Endothelial cell (in vitro differentiated cells): ENCODE measurements at regions not wholly inside any gene's neighbourhood (a gene's known extent, or its start where the extent isn't known, plus 50 kb on each side); places are given as distances from the start of the nearest gene placed in this dataset.

Experiments
- DNase-seq: peaks from one replicate; pipeline ENCODE4 v3.0.0; 2021; ENCODE audit warnings: low spot score
- H3K27ac Mint-ChIP-seq: one replicate; pipeline ENCODE4 v1.8.0; 2021; ENCODE audit warnings: mixed read lengths, inconsistent platforms; ENCODE audit not compliant: unreplicated experiment
- H3K27me3 Mint-ChIP-seq: one replicate; pipeline ENCODE4 v1.8.0; 2021; ENCODE audit warnings: mild to moderate bottlenecking, moderate library complexity, mixed read lengths, inconsistent platforms; ENCODE audit not compliant: unreplicated experiment
- H3K36me3 Mint-ChIP-seq: one replicate; pipeline ENCODE4 v1.8.0; 2021; ENCODE audit warnings: mild to moderate bottlenecking, low read depth, mixed read lengths, inconsistent platforms; ENCODE audit not compliant: unreplicated experiment
- H3K4me1 Mint-ChIP-seq: one replicate; pipeline ENCODE4 v1.8.0; 2021; ENCODE audit warnings: mild to moderate bottlenecking, mixed read lengths, inconsistent platforms; ENCODE audit not compliant: unreplicated experiment
- H3K4me3 Mint-ChIP-seq: one replicate; pipeline ENCODE4 v1.8.0; 2021; ENCODE audit warnings: mild to moderate bottlenecking, mixed read lengths, inconsistent platforms; ENCODE audit not compliant: unreplicated experiment
- H3K9me3 Mint-ChIP-seq: one replicate; pipeline ENCODE4 v1.8.0; 2021; ENCODE audit warnings: mixed read lengths, inconsistent platforms; ENCODE audit not compliant: unreplicated experiment
- TF ChIP-seq, protein P1 (sequence below): fragments of 200-600 bp; sonication (generic); IDR thresholded peaks from one replicate; pipeline ENCODE4 v1.5.0; 2021; ENCODE audit warnings: antibody characterized with exemption; ENCODE audit not compliant: unreplicated experiment

- H3K27ac Mint-ChIP-seq = no peak overlapping the region
- no peak for DNase-seq
- H3K27me3 Mint-ChIP-seq = peaks cover 3% of the 10 kb centered on the region
- peaks cover 5% of the 10 kb centered on the region for H3K36me3 Mint-ChIP-seq
- H3K4me1 Mint-ChIP-seq = peaks cover 14% of the 10 kb centered on the region
- H3K9me3 Mint-ChIP-seq = no peaks in the 10 kb centered on the region
- TF ChIP-seq, protein P1, sequence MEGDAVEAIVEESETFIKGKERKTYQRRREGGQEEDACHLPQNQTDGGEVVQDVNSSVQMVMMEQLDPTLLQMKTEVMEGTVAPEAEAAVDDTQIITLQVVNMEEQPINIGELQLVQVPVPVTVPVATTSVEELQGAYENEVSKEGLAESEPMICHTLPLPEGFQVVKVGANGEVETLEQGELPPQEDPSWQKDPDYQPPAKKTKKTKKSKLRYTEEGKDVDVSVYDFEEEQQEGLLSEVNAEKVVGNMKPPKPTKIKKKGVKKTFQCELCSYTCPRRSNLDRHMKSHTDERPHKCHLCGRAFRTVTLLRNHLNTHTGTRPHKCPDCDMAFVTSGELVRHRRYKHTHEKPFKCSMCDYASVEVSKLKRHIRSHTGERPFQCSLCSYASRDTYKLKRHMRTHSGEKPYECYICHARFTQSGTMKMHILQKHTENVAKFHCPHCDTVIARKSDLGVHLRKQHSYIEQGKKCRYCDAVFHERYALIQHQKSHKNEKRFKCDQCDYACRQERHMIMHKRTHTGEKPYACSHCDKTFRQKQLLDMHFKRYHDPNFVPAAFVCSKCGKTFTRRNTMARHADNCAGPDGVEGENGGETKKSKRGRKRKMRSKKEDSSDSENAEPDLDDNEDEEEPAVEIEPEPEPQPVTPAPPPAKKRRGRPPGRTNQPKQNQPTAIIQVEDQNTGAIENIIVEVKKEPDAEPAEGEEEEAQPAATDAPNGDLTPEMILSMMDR = no peak
- H3K4me3 Mint-ChIP-seq = no peak overlapping the region
Observed at GRCh38 chr2:9681427-9681817, 50.6 kb upstream of the YWHAQ start.

DNA sequence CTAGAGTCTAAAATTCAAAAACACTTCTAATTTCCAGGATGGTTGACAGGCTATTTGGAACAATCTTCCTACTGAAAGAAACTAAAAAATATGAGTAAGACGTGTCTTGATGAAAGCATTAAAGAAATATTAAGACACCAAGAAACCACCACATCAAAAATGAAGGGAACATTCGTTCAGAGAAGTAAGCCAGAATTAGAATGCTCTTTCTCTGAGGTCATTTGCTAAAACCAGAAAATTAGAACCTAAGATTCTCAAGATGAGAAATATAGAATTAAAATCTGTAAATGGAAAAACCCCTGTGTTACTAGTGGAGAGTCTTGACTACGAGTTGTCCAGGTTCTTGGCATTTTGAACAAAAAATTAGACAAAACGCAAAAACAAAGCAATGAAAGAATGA is 54.8 kb upstream of the YWHAQ start:
- H3K36me3 Mint-ChIP-seq = no peaks in the 10 kb centered on the region

GRCh38 chr2:9686061-9686460 is 55.3 kb upstream of the YWHAQ start:
- peaks cover 22% of the 10 kb centered on the region for H3K4me1 Mint-ChIP-seq
- H3K27me3 Mint-ChIP-seq = peaks cover 3% of the 10 kb centered on the region
- no peak overlapping the region for H3K4me3 Mint-ChIP-seq
- no peaks in the 10 kb centered on the region for H3K9me3 Mint-ChIP-seq
- no peak overlapping the region for H3K27ac Mint-ChIP-seq
- DNase-seq = no peak
- H3K36me3 Mint-ChIP-seq = no peaks in the 10 kb centered on the region
- TF ChIP-seq, protein P1 = no peak

More for the DNA sequence above, 54.8 kb upstream of the YWHAQ start:
- H3K27me3 Mint-ChIP-seq = peaks cover 6% of the 10 kb centered on the region
- no peaks in the 10 kb centered on the region for H3K9me3 Mint-ChIP-seq
- no peak for DNase-seq
- H3K4me3 Mint-ChIP-seq = no peak overlapping the region
- H3K27ac Mint-ChIP-seq = no peak overlapping the region
- peaks cover 23% of the 10 kb centered on the region for H3K4me1 Mint-ChIP-seq
- TF ChIP-seq, protein P1 = no peak

- no peak overlapping the region for H3K4me3 Mint-ChIP-seq
- peak overlapping the region; percentile 7 for H3K27ac Mint-ChIP-seq
- H3K27me3 Mint-ChIP-seq = peaks cover 3% of the 10 kb centered on the region
- no peaks in the 10 kb centered on the region for H3K9me3 Mint-ChIP-seq
- no peak for DNase-seq
- no peaks in the 10 kb centered on the region for H3K36me3 Mint-ChIP-seq
- H3K4me1 Mint-ChIP-seq = peaks cover 17% of the 10 kb centered on the region
- TF ChIP-seq, protein P1 = no peak
Observed at GRCh38 chr2:9690252-9690651, 59.5 kb upstream of the YWHAQ start.

GRCh38 chr2:9690716-9691498 is 60.1 kb upstream of the YWHAQ start:
- no peak overlapping the region for H3K4me3 Mint-ChIP-seq
- H3K4me1 Mint-ChIP-seq = peaks cover 17% of the 10 kb centered on the region
- no peak for DNase-seq
- TF ChIP-seq, protein P1 = no peak
- no peak overlapping the region for H3K27ac Mint-ChIP-seq
- H3K27me3 Mint-ChIP-seq = peaks cover 3% of the 10 kb centered on the region
- no peaks in the 10 kb centered on the region for H3K36me3 Mint-ChIP-seq
- no peaks in the 10 kb centered on the region for H3K9me3 Mint-ChIP-seq
